ENCODE measurements at regions not wholly inside any gene's neighbourhood (a gene's known extent, or its start where the extent isn't known, plus 50 kb on each side); places are given as distances from the start of the nearest gene placed in this dataset.

DNA sequence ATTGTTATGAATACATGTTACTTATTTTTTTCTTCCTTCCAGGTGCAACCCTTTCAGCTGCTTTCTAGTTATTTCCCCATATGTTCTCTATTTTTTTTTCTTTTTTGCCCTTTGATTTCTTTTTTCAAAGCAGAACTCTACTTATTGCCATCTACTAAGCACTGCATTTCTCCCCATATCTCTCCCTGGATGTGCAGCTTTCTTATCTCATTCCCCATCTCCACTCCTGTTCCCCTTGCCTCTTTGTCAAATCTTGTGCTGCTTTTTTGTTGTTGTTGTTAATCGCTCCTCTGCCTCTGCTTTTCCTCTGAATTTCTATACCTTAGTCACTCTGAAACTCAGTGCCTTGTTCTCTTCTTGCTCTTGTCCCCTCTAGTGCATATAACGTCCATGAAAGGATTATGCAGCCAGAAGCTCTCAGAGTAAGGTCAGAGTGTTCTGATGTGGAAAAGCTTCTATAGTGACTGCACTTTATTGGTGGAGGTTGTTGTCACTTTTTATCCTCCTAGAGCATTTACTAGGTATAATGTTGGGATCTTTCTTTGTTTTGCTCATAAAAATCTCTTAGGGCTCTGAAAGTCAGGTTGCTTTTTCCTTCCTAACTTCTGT lies 51.1 kb upstream of the JADE1 start:
- DNase-seq: no peak

- DNase-seq: no peak
Measured at GRCh38 chr4:128757712-128758111, 51.8 kb upstream of the JADE1 start.

GRCh38 chr4:128751354-128751753 lies 58.1 kb upstream of the JADE1 start:
- DNase-seq: no peak

- peak in 1 of 2 donors; percentile 3 for DNase-seq
Measured at GRCh38 chr4:128741748-128742147, 67.8 kb upstream of the JADE1 start.

- DNase-seq: no peak
Measured at GRCh38 chr4:128737098-128737513, 72.4 kb upstream of the JADE1 start.

DNA sequence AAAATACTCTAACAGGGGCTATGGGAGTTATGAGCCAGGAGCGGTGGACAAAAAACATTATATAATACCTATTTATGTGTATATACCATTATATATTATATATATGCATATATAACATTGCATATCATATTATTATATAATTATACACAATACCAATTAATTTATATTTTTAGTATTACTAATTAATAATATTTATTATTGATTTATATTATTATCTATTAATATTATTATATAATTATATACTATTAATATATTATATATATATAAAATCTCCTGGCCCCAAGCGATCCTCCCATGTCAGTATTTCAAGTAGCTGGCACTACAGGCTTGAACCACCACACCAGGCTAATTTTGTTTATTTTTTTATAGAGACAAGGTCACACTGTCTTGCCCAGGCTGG lies 73.8 kb upstream of the JADE1 start:
- DNase-seq: no peak

DNA sequence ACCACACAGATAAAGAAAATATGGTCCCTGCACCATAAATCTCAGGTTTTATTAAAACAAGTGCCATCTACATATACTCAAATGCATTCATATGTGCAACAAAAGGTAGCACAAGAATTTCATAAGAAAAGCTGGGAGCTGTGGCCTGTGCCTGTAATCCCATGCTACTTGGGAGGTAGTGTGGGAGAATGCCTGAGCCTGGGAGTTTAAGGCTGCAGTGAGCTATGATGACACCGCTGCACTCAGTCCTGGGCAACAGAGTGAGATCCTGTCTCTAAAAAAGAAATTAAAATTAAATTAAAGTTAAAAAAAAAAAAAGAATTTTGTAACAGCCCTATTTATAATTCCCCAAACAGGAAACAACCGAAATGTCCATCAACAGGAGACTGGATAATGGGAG lies 81.3 kb upstream of the JADE1 start:
- DNase-seq: no peak

GRCh38 chr4:128727658-128728057 lies 81.8 kb upstream of the JADE1 start:
- no peak for DNase-seq

DNA sequence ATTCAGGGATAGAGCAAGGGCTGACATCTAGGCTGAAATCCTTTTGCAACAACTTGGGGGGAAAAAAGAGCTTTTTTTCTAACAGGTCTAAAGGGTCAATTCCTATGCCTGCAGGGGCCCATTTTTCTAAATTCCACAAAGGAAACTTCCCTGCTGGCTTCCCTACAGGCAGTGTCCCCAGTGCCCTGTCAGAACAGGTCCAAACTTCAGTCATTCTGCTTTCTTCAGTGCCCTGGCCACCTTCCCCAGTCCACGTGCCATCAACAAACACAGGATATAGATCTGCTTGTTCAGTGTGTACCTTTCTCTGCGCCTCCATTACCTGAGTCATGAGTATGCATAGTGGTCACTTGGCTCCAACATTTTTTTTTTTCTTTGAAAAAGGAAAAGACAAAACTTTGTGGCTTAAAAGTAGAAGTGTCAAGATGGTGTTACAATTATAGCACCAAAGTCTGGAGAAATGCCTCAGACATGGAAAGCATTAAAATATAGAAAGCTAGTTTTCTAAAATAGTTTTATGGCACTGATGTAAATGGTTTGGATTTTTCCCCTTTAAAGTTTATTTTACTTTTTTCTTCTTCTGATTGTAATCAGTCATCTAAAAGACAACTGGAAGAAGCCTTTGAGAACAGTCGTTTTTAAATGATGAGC lies 84.0 kb upstream of the JADE1 start:
- no peak for DNase-seq

DNA sequence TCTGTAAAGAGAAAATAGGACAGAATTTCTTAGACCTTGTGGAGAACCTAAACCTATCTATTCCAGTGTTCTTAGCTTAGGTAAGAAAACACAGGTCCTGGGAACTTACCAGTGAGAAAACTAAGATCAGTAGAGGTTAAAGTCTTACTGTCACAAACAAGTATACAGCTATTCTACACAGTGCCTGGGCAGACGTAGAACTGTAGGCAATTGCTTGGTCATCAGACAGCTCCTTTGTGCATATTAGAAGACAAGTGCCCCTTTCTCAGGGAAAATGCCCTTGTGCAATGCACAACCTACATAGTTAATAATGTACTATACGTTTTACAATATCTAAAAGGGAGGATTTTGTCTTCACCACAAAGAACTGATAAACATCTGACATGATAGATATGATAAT lies 86.6 kb upstream of the JADE1 start:
- DNase-seq: no peak

GRCh38 chr4:128721896-128722295 lies 87.6 kb upstream of the JADE1 start:
- no peak for DNase-seq

DNA sequence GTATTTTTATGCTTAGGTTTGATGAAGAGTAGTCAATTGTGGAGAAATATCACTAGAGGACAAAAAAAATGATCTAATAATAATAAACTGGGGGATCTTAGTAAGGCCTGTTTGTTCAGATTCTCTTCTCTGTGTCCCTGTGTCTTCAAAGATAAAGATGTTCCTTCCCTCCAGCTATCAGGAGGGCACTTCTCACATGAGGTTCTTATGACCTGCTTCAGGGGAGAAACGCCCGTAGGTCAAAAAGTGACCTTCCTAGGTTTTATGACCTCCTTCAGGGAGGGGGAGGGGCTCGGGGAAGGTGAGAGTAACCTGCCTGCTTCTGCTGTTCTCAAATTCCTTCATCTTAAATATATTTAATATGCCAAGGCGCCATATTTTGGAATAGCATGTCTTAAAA lies 89.2 kb upstream of the JADE1 start:
- DNase-seq: no peak

GRCh38 chr4:128718768-128719167 lies 90.7 kb upstream of the JADE1 start:
- DNase-seq: no peak

DNA sequence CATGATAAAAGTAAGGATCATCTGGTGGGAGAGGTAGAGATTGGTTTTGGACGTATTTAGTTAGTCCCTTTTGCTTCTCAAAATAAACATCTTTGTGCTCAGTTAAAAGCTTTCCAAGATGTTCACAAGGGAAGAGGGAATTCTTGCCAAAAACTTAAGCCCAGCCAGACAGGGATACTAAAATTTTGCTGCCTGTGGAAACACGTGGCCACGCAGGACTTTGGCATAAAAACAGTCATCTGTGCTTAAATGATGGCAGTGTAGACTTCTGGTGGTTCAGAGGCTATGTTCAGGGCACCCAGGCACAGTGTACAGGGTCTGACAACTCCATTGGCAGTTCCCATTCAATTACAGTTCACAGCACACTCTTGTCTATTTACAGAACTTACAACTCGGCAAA lies 93.2 kb upstream of the JADE1 start:
- DNase-seq: no peak

DNA sequence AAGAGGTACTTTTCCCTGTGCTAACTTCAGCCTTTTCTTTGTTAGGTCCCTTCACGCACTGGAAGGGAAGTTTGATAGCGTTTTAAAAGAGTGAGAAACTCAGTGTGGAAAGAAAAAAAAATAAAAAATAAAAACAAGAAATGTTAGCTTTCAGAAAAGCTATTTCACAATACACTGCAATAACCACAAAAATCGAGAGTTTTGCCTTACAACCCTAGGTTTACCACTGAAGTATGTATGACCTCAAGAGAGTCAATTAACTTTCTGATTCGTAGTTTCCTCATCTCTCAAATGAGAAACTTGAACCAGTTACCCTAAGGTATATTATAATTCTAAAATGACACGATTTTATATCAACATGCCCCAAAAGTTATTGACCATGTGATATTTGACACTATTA lies 93.9 kb upstream of the JADE1 start:
- no peak for DNase-seq

- DNase-seq: no peak
Measured at GRCh38 chr4:128711361-128711760, 98.1 kb upstream of the JADE1 start.

- DNase-seq: peak in 1 of 2 donors; percentile 1
Measured at GRCh38 chr4:128709268-128709667, 100.2 kb upstream of the JADE1 start.

- DNase-seq: no peak
Measured at GRCh38 chr4:128707864-128708263, 101.6 kb upstream of the JADE1 start.

GRCh38 chr4:128703948-128704347 lies 105.6 kb upstream of the JADE1 start:
- no peak for DNase-seq

DNA sequence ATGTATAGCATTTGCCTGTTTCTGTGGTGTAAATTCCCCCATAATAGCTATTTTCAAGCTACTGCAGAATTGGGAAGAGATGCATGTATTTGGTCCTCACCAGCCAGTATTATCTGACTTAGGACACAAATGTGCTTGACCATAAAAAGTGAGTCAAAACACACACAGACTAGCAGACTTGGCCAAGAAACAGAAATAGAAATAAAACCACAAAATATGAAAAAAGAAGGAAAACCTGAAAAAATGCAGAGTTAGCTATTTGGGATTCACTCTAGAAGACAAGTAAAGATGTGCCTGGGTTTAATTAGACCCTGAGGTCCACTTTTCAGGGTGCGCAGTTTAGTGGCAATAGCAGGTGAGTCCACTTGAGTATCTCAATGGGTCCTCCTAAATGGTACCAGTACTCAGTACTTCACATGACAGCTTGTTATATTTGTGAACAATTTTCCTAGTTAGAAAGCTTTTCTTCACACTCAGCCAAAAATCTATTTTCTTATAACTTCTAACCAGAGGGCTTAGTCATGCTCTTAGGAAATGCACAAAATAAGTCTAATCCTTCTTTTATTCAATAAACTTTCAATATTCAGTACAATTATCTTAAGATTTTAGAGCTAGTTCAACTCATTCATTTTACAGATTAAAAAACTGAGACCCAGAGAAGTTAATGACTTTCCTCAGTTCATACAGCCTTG lies 108.7 kb upstream of the JADE1 start:
- DNase-seq: no peak

- DNase-seq: no peak
Measured at GRCh38 chr4:128698386-128698785, 111.1 kb upstream of the JADE1 start.

DNA sequence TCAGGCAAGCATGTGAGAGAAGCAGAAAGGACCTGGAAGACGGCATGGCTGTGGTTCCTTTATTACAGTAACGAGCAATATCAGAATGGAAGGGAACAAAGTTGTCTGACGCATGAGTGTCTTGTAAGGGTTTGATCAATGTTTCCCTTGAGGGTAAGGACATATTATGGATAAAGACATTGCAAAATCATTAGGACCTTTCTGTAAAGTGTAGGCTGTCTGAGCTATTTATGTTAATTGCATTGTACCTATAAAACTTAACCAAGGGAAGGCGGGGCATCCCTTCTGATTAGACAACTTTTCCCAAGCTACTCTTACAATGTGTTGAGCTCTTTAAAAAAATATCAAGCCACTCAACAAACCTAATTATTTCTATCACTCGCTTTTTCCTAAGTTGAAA lies 112.2 kb upstream of the JADE1 start:
- no peak for DNase-seq

DNA sequence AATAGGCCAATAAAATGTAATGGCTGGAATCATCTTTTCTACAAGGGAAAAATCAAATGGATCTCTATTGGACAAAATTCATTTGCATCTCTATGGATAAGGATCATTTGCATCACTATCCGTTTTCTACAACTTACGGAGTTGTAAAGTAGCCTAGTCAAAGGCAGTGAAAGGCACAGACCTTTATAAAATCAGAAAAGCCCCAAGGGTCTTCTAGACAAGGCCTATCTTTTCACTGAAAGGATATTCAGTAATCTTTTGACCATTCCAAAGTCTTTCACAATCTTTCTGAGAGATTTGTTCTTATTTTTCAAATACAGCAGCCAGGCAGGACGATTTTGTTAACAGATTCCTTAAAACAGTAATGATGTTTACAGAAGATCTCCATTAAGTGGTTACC lies 119.5 kb upstream of the JADE1 start:
- DNase-seq: no peak

GRCh38 chr4:128688846-128689437 lies 120.6 kb upstream of the JADE1 start:
- DNase-seq: no peak

Measured in CD4-positive, alpha-beta T cell treated with Interferon alpha-2 for 1 hour (primary cell).